ENCODE measurements at regions not wholly inside any gene's neighbourhood (a gene's known extent, or its start where the extent isn't known, plus 50 kb on each side); places are given as distances from the start of the nearest gene placed in this dataset.

DNA sequence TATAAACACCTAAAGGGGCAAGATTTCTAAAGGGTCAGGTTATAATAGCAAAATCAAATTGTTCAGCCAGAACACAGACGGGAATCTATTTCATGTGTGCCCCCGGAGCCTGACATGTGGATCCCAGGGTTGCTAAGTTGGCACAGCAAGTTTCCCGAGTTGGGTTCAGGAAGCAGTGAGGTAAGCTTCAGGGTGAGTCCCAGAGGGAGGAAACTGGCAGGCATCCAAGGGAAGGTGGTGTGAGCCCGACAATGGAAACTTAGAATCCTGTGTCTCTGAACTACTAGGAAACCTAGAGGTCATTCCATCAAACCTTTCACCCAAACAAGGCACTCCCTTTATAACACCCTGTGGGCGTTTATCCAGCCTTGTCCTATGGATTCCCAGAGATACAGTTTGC, 98.4 kb downstream of the ADRB2 start:
- no peak for DNase-seq (ENCODE audit: low read depth)
- TF ChIP-seq, protein P1, sequence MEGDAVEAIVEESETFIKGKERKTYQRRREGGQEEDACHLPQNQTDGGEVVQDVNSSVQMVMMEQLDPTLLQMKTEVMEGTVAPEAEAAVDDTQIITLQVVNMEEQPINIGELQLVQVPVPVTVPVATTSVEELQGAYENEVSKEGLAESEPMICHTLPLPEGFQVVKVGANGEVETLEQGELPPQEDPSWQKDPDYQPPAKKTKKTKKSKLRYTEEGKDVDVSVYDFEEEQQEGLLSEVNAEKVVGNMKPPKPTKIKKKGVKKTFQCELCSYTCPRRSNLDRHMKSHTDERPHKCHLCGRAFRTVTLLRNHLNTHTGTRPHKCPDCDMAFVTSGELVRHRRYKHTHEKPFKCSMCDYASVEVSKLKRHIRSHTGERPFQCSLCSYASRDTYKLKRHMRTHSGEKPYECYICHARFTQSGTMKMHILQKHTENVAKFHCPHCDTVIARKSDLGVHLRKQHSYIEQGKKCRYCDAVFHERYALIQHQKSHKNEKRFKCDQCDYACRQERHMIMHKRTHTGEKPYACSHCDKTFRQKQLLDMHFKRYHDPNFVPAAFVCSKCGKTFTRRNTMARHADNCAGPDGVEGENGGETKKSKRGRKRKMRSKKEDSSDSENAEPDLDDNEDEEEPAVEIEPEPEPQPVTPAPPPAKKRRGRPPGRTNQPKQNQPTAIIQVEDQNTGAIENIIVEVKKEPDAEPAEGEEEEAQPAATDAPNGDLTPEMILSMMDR (conservative IDR thresholded peaks at IDR 0.05; ENCODE audit: low read length), result no peak
- H3K4me3 ChIP-seq (ENCODE audit: low read length), result no peak overlapping the region

- H3K4me3 ChIP-seq (ENCODE audit: low read length), result no peak overlapping the region
- DNase-seq (ENCODE audit: low read depth), result no peak
- TF ChIP-seq, protein P1 (conservative IDR thresholded peaks at IDR 0.05; ENCODE audit: low read length), result no peak
Measured at GRCh38 chr5:148926207-148926606, 99.8 kb downstream of the ADRB2 start.

DNA sequence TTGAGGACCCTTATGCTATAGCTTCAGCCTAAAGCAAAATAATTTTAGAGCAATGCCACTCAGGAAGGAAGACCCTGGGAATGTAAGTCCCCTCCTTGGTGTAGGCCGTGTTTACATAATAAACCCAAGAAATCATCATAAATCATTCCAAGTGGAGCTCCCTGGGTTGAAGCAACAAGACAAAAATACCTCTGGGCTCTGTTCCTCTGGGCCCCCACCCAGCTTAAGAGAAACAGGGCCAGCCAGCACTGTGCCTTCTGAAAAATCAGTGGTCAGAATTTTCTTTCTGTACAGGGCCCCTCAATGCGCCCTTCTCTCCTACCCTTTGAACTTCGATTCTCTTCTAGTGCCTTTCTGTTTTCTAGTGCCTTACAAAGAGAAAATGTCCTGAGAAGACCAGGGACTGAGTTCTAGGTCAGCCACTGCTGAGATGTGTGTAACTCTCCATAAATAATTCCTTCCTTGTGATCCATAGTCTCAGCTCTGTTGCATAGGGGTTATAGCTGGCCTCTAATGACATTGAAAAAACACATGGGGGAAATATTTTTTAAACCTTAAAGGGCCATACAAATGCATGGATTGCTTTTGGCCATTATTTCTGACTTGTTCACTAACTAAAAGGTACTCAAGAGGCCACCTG, 101.0 kb downstream of the ADRB2 start:
- H3K4me3 ChIP-seq (ENCODE audit: low read length), result no peak overlapping the region
- TF ChIP-seq, protein P1 (conservative IDR thresholded peaks at IDR 0.05; ENCODE audit: low read length), result no peak
- DNase-seq (ENCODE audit: low read depth), result no peak

GRCh38 chr5:148928141-148928540, 101.7 kb downstream of the ADRB2 start:
- no peak overlapping the region for H3K4me3 ChIP-seq (ENCODE audit: low read length)
- DNase-seq (ENCODE audit: low read depth), result peak; percentile 49
- TF ChIP-seq, protein P1 (conservative IDR thresholded peaks at IDR 0.05; ENCODE audit: low read length), result no peak

- TF ChIP-seq, protein P1 (conservative IDR thresholded peaks at IDR 0.05; ENCODE audit: low read length), result no peak
- DNase-seq (ENCODE audit: low read depth), result no peak
- H3K4me3 ChIP-seq (ENCODE audit: low read length), result no peak overlapping the region
Measured at GRCh38 chr5:148931453-148932057, 105.1 kb downstream of the ADRB2 start.

GRCh38 chr5:148932355-148932935, 106.0 kb downstream of the ADRB2 start:
- no peak overlapping the region for H3K4me3 ChIP-seq (ENCODE audit: low read length)
- DNase-seq (ENCODE audit: low read depth), result peak; percentile 56
- TF ChIP-seq, protein P1 (conservative IDR thresholded peaks at IDR 0.05; ENCODE audit: low read length), result no peak

DNA sequence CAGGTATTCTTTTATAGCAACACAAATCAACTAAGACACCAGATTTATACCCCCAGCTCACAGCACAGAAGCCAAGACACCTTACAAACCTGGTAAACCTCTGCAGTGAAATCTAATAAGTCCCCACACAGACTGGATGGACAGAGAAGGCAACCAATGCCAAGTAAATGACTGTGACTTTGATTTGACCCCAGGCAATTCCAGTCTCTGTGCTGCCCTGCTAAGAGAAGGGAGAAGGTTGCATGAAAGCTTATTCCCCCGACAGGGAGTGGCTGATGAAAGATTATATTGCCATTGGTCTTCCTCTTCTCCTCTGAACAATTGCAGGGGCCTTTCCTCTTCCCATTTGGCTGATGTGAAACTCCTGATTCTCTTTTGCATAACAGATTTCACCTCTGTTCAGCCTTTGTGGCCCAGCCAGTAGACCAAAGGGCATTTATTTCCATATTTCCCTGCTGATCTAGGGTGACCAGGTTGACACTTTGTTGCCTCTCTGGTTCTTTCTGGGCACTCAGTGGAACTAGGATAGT, 107.6 kb downstream of the ADRB2 start:
- TF ChIP-seq, protein P1 (conservative IDR thresholded peaks at IDR 0.05; ENCODE audit: low read length), result no peak
- no peak overlapping the region for H3K4me3 ChIP-seq (ENCODE audit: low read length)
- no peak for DNase-seq (ENCODE audit: low read depth)

All from AG10803 (cell line).